ENCODE measurements at regions not wholly inside any gene's neighbourhood (a gene's known extent, or its start where the extent isn't known, plus 50 kb on each side); places are given as distances from the start of the nearest gene placed in this dataset.

- no peak overlapping the region for H3K4me3 ChIP-seq (replicated peaks; ENCODE audit: low read depth, low read length)
- DNase-seq (ENCODE audit: low read depth), result no peak
- TF ChIP-seq CTCF (IDR thresholded peaks at IDR 0.05; ENCODE audit: low read length, missing control alignments), result no peak
Measured at GRCh38 chr6:68049562-68049961, 585.5 kb upstream of the ADGRB3 start.

- H3K4me3 ChIP-seq (replicated peaks; ENCODE audit: low read depth, low read length), result no peak overlapping the region
- no peak for TF ChIP-seq CTCF (IDR thresholded peaks at IDR 0.05; ENCODE audit: low read length, missing control alignments)
- DNase-seq (ENCODE audit: low read depth), result no peak
Measured at GRCh38 chr6:68046756-68047155, 588.3 kb upstream of the ADGRB3 start.

- no peak for DNase-seq (ENCODE audit: low read depth)
- H3K4me3 ChIP-seq (replicated peaks; ENCODE audit: low read depth, low read length), result no peak overlapping the region
- TF ChIP-seq CTCF (IDR thresholded peaks at IDR 0.05; ENCODE audit: low read length, missing control alignments), result no peak
Measured at GRCh38 chr6:68046302-68046701, 588.8 kb upstream of the ADGRB3 start.

- DNase-seq (ENCODE audit: low read depth), result no peak
- TF ChIP-seq CTCF (IDR thresholded peaks at IDR 0.05; ENCODE audit: low read length, missing control alignments), result no peak
- no peak overlapping the region for H3K4me3 ChIP-seq (replicated peaks; ENCODE audit: low read depth, low read length)
Measured at GRCh38 chr6:68045193-68045592, 589.9 kb upstream of the ADGRB3 start.

DNA sequence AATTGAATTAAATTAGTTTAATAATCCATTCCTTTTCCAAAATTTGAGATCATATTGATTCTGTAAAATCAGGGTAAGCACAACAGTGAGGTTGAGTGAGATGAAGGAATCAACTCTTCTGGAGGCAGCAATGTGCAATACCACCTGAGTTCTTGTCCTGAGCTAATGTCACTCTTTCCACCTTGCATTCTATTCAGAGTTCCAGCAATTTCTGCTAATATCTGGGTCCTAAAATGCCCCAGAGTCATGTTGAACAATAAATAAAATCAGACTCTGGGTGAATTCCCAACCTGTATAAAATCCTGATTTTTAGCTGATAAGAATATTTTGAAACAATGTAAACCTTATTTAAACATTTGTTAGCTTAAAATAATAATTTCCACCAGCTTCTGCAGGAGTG is 590.8 kb upstream of the ADGRB3 start:
- no peak for DNase-seq (ENCODE audit: low read depth)
- no peak for TF ChIP-seq CTCF (IDR thresholded peaks at IDR 0.05; ENCODE audit: low read length, missing control alignments)
- no peak overlapping the region for H3K4me3 ChIP-seq (replicated peaks; ENCODE audit: low read depth, low read length)

GRCh38 chr6:68043122-68043398 is 592.0 kb upstream of the ADGRB3 start:
- DNase-seq (ENCODE audit: low read depth), result no peak
- no peak for TF ChIP-seq CTCF (IDR thresholded peaks at IDR 0.05; ENCODE audit: low read length, missing control alignments)
- no peak overlapping the region for H3K4me3 ChIP-seq (replicated peaks; ENCODE audit: low read depth, low read length)

DNA sequence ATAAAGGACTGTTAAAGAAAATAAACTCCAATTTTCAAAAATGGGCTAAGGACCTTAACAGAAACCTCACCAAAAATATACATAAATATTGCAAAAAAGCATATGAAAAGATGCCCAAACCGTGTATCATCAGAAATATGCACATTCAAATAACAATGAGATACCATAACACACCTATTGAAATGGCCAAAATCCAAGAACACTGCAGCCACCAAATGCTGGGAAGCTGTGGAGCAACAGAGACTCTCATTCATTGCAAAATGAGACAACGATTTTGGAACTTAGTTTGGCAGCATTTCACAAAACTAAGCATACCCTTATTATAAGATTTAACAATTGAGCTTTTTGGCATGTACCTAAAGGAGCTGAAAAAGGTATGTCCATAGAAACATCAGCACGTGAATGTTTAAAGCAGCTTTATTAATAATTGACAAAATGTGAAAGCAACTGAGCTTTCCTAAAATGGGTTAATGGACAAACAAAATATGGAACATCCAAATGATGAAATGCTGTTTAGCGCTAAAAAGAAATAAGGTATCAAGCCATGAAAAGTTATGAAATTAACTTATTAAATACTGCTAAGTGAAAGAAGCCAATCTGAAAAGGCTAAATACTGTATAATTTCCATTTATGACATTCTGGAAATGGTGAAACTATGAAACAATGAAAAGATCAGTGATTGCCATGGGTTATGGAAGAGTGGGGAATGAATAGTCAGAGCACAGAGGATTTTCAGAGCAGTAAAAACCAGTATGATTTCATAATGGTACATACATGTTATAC is 592.6 kb upstream of the ADGRB3 start:
- DNase-seq (ENCODE audit: low read depth), result no peak
- no peak for TF ChIP-seq CTCF (IDR thresholded peaks at IDR 0.05; ENCODE audit: low read length, missing control alignments)
- H3K4me3 ChIP-seq (replicated peaks; ENCODE audit: low read depth, low read length), result no peak overlapping the region

All from fibroblast of pulmonary artery (primary cell).